ENCODE measurements at regions not wholly inside any gene's neighbourhood (a gene's known extent, or its start where the extent isn't known, plus 50 kb on each side); places are given as distances from the start of the nearest gene placed in this dataset.

DNA sequence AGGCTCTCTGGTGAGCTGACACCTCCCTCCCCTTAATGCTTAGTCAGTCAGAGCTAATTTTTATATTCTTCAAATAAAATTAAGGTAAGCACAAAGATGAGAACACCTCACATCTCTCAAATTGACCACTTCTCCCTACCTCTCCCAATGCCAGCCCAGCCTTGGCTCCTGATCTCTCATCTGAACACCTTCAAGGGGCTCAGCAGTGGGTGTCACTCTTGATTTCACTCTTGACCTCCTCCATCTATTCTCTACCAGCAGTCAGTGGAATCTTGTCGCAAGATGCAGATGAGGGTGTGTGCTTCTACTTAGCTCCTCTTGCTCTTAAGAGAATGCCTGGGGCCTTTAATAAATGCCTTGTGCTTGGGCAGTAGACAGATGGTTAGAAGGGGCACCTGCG, 309.0 kb upstream of the IRX3 start:
- 0 out of 2 replicates have a peak, but pooled peaks cover 3% of the 10 kb centered on the region for H3K27me3 ChIP-seq (ENCODE audit: low read length)
- H3K4me3 ChIP-seq (ENCODE audit: low read length) = no peak overlapping the region
- DNase-seq = no peak
- no peak overlapping the region for H3K27ac ChIP-seq (ENCODE audit: low read length)
- no peak overlapping the region for H3K4me2 ChIP-seq (ENCODE audit: low read depth, low read length, poor library complexity, severe bottlenecking)
- no peaks in the 10 kb centered on the region for H3K9me3 ChIP-seq (ENCODE audit: low read length)
- H3K36me3 ChIP-seq (ENCODE audit: insufficient read depth, low read length) = no peaks in the 10 kb centered on the region
- H3K79me2 ChIP-seq (ENCODE audit: low read length) = no peaks in the 10 kb centered on the region
- H2AFZ ChIP-seq (ENCODE audit: low read length) = no peak overlapping the region
- H4K20me1 ChIP-seq (ENCODE audit: insufficient read depth, low read depth, low read length) = no peaks in the 10 kb centered on the region
- no peaks in the 10 kb centered on the region for H3K4me1 ChIP-seq (ENCODE audit: low read length)
- no peaks in the 10 kb centered on the region for H3K9me2 ChIP-seq (replicated peaks; ENCODE audit: insufficient read depth, low read length)
- H3K9ac ChIP-seq (ENCODE audit: low read length) = no peak overlapping the region

DNA sequence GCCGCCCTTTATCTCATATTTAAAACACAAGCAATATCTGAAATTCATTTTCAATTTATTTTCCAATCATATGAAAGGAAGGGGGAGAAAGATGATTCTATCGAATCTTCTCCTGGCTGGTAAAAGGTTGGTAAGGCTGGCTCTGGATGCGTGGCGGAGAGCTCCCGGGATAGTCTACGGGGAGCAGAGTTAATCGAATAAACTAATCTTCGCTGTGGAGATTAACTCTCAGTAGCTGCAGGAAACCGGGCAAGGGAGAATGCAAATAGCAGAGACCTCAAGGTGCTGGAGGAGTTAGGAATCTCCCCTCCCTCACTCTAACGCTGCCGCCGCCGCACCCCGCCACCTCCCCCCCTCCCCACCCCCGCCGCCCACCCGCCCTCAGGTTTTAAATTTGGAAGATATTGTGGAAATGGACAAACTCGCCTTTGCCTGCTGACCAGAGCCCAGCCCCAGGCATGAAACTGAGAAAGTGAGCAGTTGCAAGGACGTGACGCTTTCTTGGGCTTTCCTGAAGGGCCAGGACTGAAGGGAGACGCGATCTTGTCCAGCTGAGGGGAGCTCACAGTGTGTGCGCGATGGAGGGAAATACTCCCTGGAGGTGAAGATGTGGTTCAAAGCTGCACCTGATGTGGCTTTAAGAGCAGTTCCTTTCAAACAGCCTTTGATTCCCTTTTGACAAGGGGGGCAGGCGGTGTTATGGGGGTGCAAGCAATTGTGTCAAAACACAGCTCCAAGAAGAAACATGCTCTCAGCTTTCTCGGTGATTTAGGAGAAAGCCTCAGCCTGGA, 308.2 kb upstream of the IRX3 start:
- Histone ChIP-seq H3K9ac (ENCODE audit: low read length) (no peak overlapping the region), H3K27ac (ENCODE audit: low read length) (no peak overlapping the region), H3K4me2 (ENCODE audit: low read depth, low read length, poor library complexity, severe bottlenecking) (no peak overlapping the region), H3K9me3 (ENCODE audit: low read length) (no peaks in the 10 kb centered on the region), H4K20me1 (ENCODE audit: insufficient read depth, low read depth, low read length) (no peaks in the 10 kb centered on the region), H3K36me3 (ENCODE audit: insufficient read depth, low read length) (no peaks in the 10 kb centered on the region), H3K9me2 (replicated peaks; ENCODE audit: insufficient read depth, low read length) (no peaks in the 10 kb centered on the region), H3K79me2 (ENCODE audit: low read length) (no peaks in the 10 kb centered on the region), H2AFZ (ENCODE audit: low read length) (no peak overlapping the region), H3K4me3 (ENCODE audit: low read length) (no peak overlapping the region), H3K27me3 (ENCODE audit: low read length) (0 out of 2 replicates have a peak, but pooled peaks cover 3% of the 10 kb centered on the region), H3K4me1 (ENCODE audit: low read length) (no peaks in the 10 kb centered on the region)
- DNase-seq = no peak

DNA sequence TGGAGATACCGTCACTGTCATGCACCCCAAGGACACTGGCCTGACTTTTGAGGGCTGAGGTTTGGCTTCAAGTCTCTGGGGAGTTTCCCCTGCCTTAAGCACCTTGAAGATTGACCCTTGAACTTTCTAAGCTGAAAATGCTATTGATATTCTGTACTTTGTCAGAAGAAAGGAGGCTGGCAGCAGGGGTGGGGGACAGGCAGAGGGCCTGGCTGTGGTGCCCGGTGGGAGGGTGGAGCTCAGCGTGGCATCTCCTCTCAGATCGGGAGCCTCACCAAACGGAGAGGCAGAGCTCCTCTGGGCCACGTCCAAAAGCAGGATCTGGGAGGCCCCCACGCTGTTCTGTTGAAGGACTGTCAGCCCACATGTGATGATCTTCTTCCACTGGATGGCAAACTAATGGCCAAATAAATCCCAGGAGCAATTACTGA, 305.2 kb upstream of the IRX3 start:
- H3K9ac ChIP-seq (ENCODE audit: low read length) = no peak overlapping the region
- no peaks in the 10 kb centered on the region for H3K9me3 ChIP-seq (ENCODE audit: low read length)
- H3K27ac ChIP-seq (ENCODE audit: low read length) = no peak overlapping the region
- no peaks in the 10 kb centered on the region for H3K4me1 ChIP-seq (ENCODE audit: low read length)
- H2AFZ ChIP-seq (ENCODE audit: low read length) = no peak overlapping the region
- no peak for DNase-seq
- H3K27me3 ChIP-seq (ENCODE audit: low read length) = no peaks in the 10 kb centered on the region
- H3K4me2 ChIP-seq (ENCODE audit: low read depth, low read length, poor library complexity, severe bottlenecking) = no peak overlapping the region
- no peaks in the 10 kb centered on the region for H3K36me3 ChIP-seq (ENCODE audit: insufficient read depth, low read length)
- H3K79me2 ChIP-seq (ENCODE audit: low read length) = no peaks in the 10 kb centered on the region
- H4K20me1 ChIP-seq (ENCODE audit: insufficient read depth, low read depth, low read length) = no peaks in the 10 kb centered on the region
- no peaks in the 10 kb centered on the region for H3K9me2 ChIP-seq (replicated peaks; ENCODE audit: insufficient read depth, low read length)
- no peak overlapping the region for H3K4me3 ChIP-seq (ENCODE audit: low read length)

DNA sequence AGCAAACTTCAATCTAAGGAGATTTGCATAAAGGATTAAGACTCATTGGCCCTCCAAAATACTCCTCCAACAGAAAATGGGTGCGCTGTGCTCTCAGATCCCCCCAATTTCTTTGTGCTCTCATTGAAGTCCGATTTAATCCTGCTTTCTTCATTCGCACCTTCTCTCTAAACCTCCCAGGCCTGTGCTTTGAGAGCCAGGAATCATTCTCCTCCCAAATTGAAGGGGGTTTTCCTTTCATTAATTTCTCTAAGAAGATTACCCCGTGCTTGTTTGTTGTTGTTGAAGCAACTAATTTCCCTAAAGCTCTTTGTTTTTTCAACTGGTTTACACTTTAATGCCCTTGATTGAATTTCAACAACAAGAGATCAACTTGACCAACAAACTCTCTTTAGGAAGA, 304.2 kb upstream of the IRX3 start:
- DNase-seq = no peak
- Histone ChIP-seq H4K20me1 (ENCODE audit: insufficient read depth, low read depth, low read length) (no peaks in the 10 kb centered on the region), H3K79me2 (ENCODE audit: low read length) (no peaks in the 10 kb centered on the region), H3K9me3 (ENCODE audit: low read length) (no peaks in the 10 kb centered on the region), H3K4me1 (ENCODE audit: low read length) (no peaks in the 10 kb centered on the region), H3K27ac (ENCODE audit: low read length) (no peak overlapping the region), H3K4me3 (ENCODE audit: low read length) (no peak overlapping the region), H3K9ac (ENCODE audit: low read length) (no peak overlapping the region), H3K36me3 (ENCODE audit: insufficient read depth, low read length) (no peaks in the 10 kb centered on the region), H3K4me2 (ENCODE audit: low read depth, low read length, poor library complexity, severe bottlenecking) (no peak overlapping the region), H3K9me2 (replicated peaks; ENCODE audit: insufficient read depth, low read length) (no peaks in the 10 kb centered on the region), H3K27me3 (ENCODE audit: low read length) (no peaks in the 10 kb centered on the region), H2AFZ (ENCODE audit: low read length) (no peak overlapping the region)

DNA sequence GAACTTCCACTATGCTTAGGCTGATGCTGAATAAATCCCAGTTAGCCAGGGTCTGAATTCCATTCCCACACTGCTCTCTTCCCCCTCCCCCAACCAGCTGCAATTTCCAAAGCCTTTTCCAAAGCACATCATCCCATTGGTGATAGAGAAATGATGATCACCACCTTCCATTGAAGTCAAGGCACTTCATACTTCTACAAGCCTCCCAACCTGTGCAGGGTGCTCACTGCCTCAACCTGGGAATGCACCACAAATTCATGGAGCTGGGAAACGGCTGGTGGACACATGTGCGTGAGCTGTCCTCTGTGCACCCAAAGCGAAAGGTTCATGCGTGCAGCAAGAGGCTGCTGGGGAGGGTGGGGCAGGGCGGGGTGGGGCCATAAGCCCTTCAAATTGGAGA, 302.7 kb upstream of the IRX3 start:
- Histone ChIP-seq H3K4me2 (ENCODE audit: low read depth, low read length, poor library complexity, severe bottlenecking) (no peak overlapping the region), H3K9ac (ENCODE audit: low read length) (no peak overlapping the region), H3K4me1 (ENCODE audit: low read length) (no peaks in the 10 kb centered on the region), H3K27me3 (ENCODE audit: low read length) (no peaks in the 10 kb centered on the region), H3K4me3 (ENCODE audit: low read length) (no peak overlapping the region), H3K9me3 (ENCODE audit: low read length) (no peaks in the 10 kb centered on the region), H3K9me2 (replicated peaks; ENCODE audit: insufficient read depth, low read length) (no peaks in the 10 kb centered on the region), H3K36me3 (ENCODE audit: insufficient read depth, low read length) (no peaks in the 10 kb centered on the region), H3K79me2 (ENCODE audit: low read length) (no peaks in the 10 kb centered on the region), H3K27ac (ENCODE audit: low read length) (no peak overlapping the region), H4K20me1 (ENCODE audit: insufficient read depth, low read depth, low read length) (no peaks in the 10 kb centered on the region), H2AFZ (ENCODE audit: low read length) (no peak overlapping the region)
- no peak for DNase-seq

DNA sequence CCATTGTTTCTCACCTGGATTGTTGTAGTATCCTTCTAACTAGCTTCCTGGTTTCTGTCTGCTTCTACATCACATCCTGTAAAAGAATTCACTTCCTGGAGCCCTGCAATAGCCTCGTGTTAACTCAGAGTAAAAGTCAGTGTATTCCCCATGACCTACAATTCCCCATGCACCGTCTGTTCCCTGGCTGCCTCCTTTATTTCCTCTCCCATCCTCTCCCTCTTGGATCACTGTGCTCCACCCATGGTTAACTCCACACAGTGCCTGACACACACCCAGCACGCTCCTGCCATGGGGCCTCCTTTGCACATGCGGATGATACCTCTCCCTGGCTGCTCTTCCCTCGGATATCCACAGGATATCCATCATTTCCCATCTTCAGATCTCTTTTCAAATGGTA, 301.4 kb upstream of the IRX3 start:
- no peak overlapping the region for H3K4me2 ChIP-seq (ENCODE audit: low read depth, low read length, poor library complexity, severe bottlenecking)
- no peaks in the 10 kb centered on the region for H4K20me1 ChIP-seq (ENCODE audit: insufficient read depth, low read depth, low read length)
- no peak overlapping the region for H3K9ac ChIP-seq (ENCODE audit: low read length)
- no peaks in the 10 kb centered on the region for H3K79me2 ChIP-seq (ENCODE audit: low read length)
- no peaks in the 10 kb centered on the region for H3K36me3 ChIP-seq (ENCODE audit: insufficient read depth, low read length)
- H3K9me2 ChIP-seq (replicated peaks; ENCODE audit: insufficient read depth, low read length) = no peaks in the 10 kb centered on the region
- no peaks in the 10 kb centered on the region for H3K9me3 ChIP-seq (ENCODE audit: low read length)
- H3K4me3 ChIP-seq (ENCODE audit: low read length) = no peak overlapping the region
- H3K4me1 ChIP-seq (ENCODE audit: low read length) = no peaks in the 10 kb centered on the region
- DNase-seq = no peak
- no peak overlapping the region for H3K27ac ChIP-seq (ENCODE audit: low read length)
- no peak overlapping the region for H2AFZ ChIP-seq (ENCODE audit: low read length)
- no peaks in the 10 kb centered on the region for H3K27me3 ChIP-seq (ENCODE audit: low read length)

DNA sequence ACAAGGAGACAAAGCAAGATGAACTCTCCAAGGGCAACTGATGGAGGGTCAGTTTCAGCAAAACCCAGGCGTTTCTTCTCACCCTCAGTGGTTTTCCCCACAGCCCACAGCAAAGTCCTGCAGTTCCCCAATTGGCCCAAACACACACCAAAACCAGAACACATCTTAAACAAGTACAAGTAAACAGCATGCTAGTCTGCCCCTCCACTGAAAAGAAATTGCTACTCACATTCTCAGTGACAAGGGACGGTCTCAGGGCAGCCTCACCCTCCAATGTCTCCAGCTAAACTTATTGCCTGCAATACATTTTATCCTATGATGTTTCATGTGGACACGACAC, 300.6 kb upstream of the IRX3 start:
- no peak overlapping the region for H2AFZ ChIP-seq (ENCODE audit: low read length)
- DNase-seq = no peak
- H3K4me2 ChIP-seq (ENCODE audit: low read depth, low read length, poor library complexity, severe bottlenecking) = no peak overlapping the region
- no peak overlapping the region for H3K4me3 ChIP-seq (ENCODE audit: low read length)
- no peaks in the 10 kb centered on the region for H3K9me3 ChIP-seq (ENCODE audit: low read length)
- H3K79me2 ChIP-seq (ENCODE audit: low read length) = no peaks in the 10 kb centered on the region
- H3K4me1 ChIP-seq (ENCODE audit: low read length) = no peaks in the 10 kb centered on the region
- no peaks in the 10 kb centered on the region for H3K36me3 ChIP-seq (ENCODE audit: insufficient read depth, low read length)
- H3K9ac ChIP-seq (ENCODE audit: low read length) = no peak overlapping the region
- H3K27ac ChIP-seq (ENCODE audit: low read length) = no peak overlapping the region
- H3K27me3 ChIP-seq (ENCODE audit: low read length) = no peaks in the 10 kb centered on the region
- H4K20me1 ChIP-seq (ENCODE audit: insufficient read depth, low read depth, low read length) = no peaks in the 10 kb centered on the region
- H3K9me2 ChIP-seq (replicated peaks; ENCODE audit: insufficient read depth, low read length) = no peaks in the 10 kb centered on the region

DNA sequence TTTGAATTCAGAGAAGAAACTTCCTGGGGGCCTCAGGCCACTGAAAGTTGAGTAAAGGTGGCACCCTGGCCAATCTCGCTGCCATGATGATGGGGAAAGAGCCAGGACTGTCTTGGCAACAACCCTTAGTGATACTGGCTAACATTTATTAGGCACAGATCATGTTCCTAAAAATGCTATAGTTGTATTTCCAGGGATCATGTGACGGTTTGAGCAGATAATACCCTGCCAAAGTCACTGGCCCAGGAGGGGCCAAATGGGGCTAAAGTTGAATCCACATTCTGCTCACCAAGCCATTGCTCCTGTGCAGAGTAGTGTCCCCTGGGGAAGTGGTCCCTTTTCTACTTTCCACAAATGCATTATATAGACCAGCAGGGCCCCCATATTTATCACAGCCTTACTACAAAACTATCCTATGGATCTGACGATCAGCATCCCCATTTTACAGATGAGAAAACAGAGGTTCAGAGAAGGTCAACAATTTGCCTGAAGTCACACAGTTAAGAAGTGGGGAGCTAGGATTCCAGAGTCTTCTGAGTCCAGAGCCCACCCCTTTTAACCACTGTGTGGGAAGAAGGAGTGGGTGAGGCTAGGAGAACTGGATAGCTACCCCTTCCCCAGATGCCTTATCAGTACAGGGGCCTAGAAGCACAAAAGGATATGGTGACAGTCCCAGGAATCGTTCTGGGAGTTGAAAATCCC, 300.0 kb upstream of the IRX3 start:
- no peak for DNase-seq
- Histone ChIP-seq H4K20me1 (ENCODE audit: insufficient read depth, low read depth, low read length) (no peaks in the 10 kb centered on the region), H3K9me2 (replicated peaks; ENCODE audit: insufficient read depth, low read length) (no peaks in the 10 kb centered on the region), H3K27ac (ENCODE audit: low read length) (no peak overlapping the region), H3K4me2 (ENCODE audit: low read depth, low read length, poor library complexity, severe bottlenecking) (no peak overlapping the region), H3K27me3 (ENCODE audit: low read length) (no peaks in the 10 kb centered on the region), H3K4me1 (ENCODE audit: low read length) (no peaks in the 10 kb centered on the region), H2AFZ (ENCODE audit: low read length) (no peak overlapping the region), H3K79me2 (ENCODE audit: low read length) (no peaks in the 10 kb centered on the region), H3K4me3 (ENCODE audit: low read length) (no peak overlapping the region), H3K9me3 (ENCODE audit: low read length) (no peaks in the 10 kb centered on the region), H3K9ac (ENCODE audit: low read length) (no peak overlapping the region), H3K36me3 (ENCODE audit: insufficient read depth, low read length) (no peaks in the 10 kb centered on the region)

Data from Karpas-422 (cell line).